ENCODE measurements at regions not wholly inside any gene's neighbourhood (a gene's known extent, or its start where the extent isn't known, plus 50 kb on each side); places are given as distances from the start of the nearest gene placed in this dataset.
"Not testable (repeated sequence)": the region's sequence is repeated elsewhere in the genome, so short reads cannot be mapped to it uniquely, and the experiment has no call there.

DNA sequence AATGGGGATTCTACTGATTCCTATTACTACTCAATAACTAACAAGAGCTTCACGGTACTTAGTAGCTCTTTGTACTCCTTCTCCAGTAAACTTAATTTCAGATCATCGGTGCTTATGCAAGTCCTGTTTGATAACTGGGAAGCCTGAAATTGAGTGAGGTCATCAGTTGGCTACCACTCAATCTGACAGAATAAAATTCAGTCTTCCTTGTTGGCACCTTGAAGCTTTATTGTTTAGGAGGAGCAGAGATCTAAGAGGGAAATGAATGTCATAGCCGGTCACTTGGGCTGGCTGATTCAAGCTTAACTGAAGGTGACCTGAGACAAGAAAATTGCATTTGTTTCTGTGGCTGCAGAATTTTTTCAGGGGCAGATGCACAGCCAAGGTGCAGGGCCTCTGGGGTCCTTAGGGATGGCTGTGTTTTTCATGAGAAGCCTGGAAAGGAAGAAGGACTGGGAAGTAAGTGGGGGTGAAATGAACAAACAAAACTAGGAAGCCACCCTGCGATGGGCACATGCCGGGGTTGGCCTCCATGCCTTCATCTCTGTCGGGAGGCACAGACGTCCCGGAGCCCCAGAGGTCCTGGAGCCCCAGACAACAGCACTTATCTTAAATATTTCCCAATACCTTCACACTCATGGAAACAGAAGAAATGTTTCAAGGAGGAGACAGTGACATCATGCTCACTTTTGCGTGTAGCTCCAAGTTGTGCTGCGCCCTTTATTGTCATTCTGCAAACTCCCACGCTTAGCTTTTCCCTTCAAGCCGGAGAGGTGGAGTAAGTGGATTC is 85.0 kb upstream of the KIF5B start:
- no peak for DNase-seq

- no peak for DNase-seq
These were observed 84.2 kb upstream of the KIF5B start for GRCh38 chr10:32140403-32140802.

DNA sequence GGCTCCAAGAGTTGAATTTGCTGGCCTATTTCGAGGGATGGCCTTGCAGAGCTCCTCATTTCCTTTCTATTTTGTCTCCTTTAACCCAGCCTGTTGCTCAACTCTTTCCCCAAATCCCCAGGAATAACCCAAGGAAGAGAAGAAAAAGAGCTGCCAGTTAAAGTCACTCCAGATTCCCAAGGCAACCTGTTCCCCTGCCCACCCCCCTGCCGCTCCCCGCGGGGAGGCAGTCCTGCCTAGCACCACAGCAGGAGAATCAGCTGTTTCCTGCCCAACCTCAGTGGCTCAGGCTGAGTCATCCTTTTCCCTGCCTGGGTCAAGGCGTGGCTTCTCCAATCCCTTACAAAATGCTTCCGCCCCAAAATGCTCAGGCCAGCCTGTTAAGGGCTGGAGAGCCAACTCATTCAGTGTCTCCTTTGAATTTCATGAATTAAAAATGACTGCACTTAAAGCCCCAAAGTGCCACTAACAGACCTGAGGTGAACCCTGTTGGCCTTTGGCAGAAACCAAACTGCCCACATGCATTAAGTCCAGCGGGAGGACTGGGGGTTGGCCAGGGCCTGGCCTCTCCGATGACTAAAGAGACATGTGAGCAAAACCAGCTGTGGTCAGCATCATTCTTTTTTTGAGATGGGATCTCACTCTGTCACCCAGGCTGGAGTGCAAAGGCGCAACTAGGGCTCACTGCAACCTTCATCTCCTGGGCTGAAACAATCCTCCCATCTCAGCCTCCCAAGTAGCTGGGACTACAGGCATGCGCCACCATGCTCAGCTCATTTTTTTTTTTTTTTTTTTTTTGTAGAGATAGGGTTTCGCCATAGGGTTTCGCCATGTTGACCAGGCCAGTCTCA is 83.2 kb upstream of the KIF5B start:
- DNase-seq = peak in 22 of 51 donors; percentile 1 to 80 (median 26)

DNA sequence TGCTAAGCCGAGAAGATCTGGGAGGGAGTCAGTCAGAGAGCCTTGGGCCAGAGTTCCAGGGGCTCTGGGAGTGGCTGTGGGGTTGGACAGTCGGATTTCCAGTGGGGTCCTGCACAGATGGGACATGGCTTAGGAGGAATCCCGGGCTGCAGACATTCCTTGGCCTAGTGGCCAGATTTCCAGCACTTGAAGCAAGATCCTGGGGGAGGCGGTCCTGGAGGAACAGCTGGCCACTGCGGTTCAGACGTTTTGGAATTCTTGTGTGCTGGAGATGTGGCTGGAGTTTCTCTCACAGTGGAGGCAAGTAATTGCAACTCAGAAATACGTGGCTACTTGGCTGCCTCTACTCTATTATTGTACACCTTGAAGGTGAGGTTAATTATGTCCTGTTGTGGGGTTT is 80.7 kb upstream of the KIF5B start:
- not testable (repeated sequence) for DNase-seq

- DNase-seq = not testable (repeated sequence)
These were observed 79.6 kb upstream of the KIF5B start for GRCh38 chr10:32135796-32136195.

- DNase-seq = no peak
These were observed 76.2 kb upstream of the KIF5B start for GRCh38 chr10:32132357-32132946.

GRCh38 chr10:32131388-32131787 is 75.2 kb upstream of the KIF5B start:
- DNase-seq = no peak

- DNase-seq = no peak
These were observed 74.6 kb upstream of the KIF5B start for GRCh38 chr10:32130788-32131187.

- DNase-seq = peak in 15 of 51 donors; percentile 2 to 55 (median 12)
These were observed 68.8 kb upstream of the KIF5B start for GRCh38 chr10:32125023-32125422.

DNA sequence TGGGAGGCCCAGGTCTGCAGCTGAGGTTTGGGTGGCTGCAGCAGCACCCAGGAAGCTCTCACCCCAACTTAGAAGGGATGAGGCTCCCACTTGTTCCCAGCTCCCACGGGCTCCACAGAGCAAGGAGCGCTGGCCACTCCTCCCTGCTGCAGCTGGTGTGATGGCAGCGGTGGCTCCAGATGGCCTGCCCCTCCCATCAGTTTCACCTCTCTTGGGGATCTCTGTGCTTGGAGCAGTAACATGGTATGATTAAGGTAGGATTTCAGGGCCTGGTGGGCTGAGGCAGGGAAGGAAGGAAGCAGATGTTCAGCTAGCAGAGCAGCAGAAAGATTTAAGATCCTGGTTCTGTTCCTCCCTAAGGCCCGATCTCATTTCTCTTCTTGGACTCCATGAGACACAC is 66.8 kb upstream of the KIF5B start:
- DNase-seq = no peak

DNA sequence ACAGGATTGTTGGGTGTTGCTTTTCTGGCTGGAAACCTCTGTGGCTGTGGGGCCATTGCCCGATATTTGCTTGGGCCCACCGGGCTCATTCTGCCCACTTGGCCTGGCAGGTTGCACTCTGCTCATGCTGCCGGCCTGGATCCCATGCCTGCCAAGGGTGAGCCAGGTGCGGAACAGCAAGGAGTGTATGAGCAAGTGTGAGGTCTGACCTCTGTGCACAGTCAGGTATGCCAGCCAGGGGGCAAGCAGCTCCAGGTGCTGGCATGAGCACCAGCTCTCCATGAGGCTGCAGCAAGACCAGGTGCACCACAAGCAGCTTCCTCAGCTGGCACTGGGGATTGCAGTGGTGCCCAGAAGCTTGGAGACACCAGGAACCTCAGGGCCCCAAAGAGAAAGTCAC is 65.4 kb upstream of the KIF5B start:
- DNase-seq = no peak

- DNase-seq = no peak
These were observed 63.9 kb upstream of the KIF5B start for GRCh38 chr10:32120147-32120546.

DNA sequence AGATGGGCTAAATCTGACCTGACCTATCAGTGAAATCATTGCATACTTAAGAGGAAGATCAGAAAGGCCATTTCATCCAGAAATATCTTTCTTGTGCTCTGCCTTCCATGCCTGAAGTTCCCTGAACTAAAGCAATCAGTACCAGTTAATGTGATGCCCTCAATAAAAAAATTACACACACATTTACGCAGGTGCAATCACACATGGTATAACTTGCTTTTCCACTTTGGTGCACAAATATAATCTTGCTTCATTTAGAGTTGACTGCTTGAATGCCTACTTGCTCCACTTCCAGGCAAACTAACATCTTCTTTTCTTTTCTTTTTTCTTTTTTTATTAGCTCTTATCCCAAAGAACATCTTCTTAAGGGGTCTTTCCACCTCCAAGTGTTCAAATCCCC is 58.3 kb upstream of the KIF5B start:
- DNase-seq = no peak

- no peak for DNase-seq
These were observed 55.8 kb upstream of the KIF5B start for GRCh38 chr10:32112055-32112454.

DNA sequence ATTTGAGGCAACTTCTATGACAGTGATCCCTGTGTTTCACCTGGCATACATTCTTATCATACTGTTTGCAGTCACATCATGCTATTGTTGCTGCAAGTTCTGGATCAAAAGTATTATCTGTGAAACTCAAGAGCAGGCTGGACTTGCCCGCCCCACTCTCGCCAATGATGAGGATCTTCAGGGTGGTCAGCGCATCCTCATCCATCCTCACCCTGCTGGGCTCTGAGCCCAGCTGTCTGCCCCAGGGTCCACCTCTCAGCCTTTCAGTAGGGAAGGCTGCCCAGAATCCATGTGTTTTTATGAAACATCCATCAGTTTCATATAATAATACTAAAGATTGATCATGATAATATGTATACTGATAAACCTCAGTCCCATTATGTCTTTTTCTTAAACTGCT is 55.4 kb upstream of the KIF5B start:
- no peak for DNase-seq

GRCh38 chr10:32110790-32111189 is 54.6 kb upstream of the KIF5B start:
- DNase-seq = no peak

GRCh38 chr10:32109603-32110002 is 53.4 kb upstream of the KIF5B start:
- DNase-seq = no peak
